Esophagus squamous epithelium (tissue), 5 donors: ENCODE measurements at regions not wholly inside any gene's neighbourhood (a gene's known extent, or its start where the extent isn't known, plus 50 kb on each side); places are given as distances from the start of the nearest gene placed in this dataset.

Source experiments
- DNase-seq: peaks from one replicate; lab custom pipeline; 2025; lab: John Stamatoyannopoulos, UW
- H3K27ac ChIP-seq, 4 donors: fragments of 200-600 bp; sonication (generic); one replicate each; pipeline ENCODE4 v1.5.1; 2016 to 2019; ENCODE audit warnings: mild to moderate bottlenecking in 1 of 4
- H3K27me3 ChIP-seq, 4 donors: fragments of 200-600 bp; sonication (generic); 1 replicate in 3 of 4; 2 replicates in 1 of 4; pipeline versions ENCODE4 v1.5.1 to v1.6.0; 2017 to 2021; ENCODE audit warnings: antibody characterized with exemption in 1 of 4
- H3K36me3 ChIP-seq, 3 donors: fragments of 200-600 bp; sonication (generic); one replicate each; pipeline ENCODE4 v1.5.1; 2016 to 2019
- H3K4me1 ChIP-seq, 3 donors: fragments of 200-600 bp; sonication (generic); one replicate each; pipeline ENCODE4 v1.5.1; 2017 to 2019
- H3K4me3 ChIP-seq, 4 donors: fragments of 200-600 bp; sonication (generic); 1 replicate in 3 of 4; 2 replicates in 1 of 4; pipeline ENCODE4 v1.5.1; 2016 to 2019; ENCODE audit warnings: mild to moderate bottlenecking in 2 of 4, moderate library complexity in 1 of 4
- H3K9me3 ChIP-seq, 3 donors: fragments of 200-600 bp; sonication (generic); one replicate each; pipeline ENCODE4 v1.5.1; 2016 to 2019
- POLR2A ChIP-seq, 4 donors: fragments of 450-650 bp; IDR thresholded peaks; one replicate each; pipeline ENCODE4 v1.6.1; 2017; ENCODE audit warnings: antibody characterized with exemption in 4 of 4, mild to moderate bottlenecking in 4 of 4, moderate library complexity in 3 of 4
- WGBS, 2 donors: methylation state at CpG; one replicate each; pipeline ENCODE4 v1.1.5; 2018; 5-methylcytosine and 5-hydroxymethylcytosine counted together
- intact Hi-C: fragments of 100-400 bp; cut with DNase I; formaldehyde crosslinking; loops from one replicate; pipeline ENCODE4 v1.15.0; 2022
- TF ChIP-seq, protein P1 (sequence below), 6 experiments: fragments of 450-650 bp in 4 of 6; fragments of 200-600 bp in 2 of 6; sonication (generic) in 2 of 6; IDR thresholded peaks; one replicate each; pipeline ENCODE4 v1.5.1; 2016 to 2019; ENCODE audit warnings: antibody characterized with exemption in 6 of 6, mild to moderate bottlenecking in 4 of 6, moderate library complexity in 4 of 6
- donor health status: DM: yes; HTN: yes; CAD: no.

DNA sequence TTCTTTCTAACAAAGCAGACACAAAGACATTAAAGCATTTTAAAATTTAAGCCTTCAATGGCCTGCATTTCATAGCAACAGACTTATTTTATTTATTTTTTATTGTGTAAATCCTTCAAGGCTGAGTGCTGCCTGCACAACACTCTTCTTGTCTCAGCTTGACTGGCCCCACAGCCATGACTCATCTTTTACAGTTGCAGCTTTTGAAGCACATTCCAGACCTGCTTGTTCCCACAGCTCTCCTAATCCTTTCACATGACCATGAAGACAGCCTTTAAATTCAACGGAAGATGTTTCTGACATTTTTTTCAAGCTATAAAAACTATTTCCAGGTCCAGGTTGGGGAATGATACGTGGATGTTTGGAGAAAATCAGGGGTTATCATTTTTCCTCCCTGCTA, 276.9 kb upstream of the TACR3 start:
- H3K9me3 ChIP-seq: peaks cover 0 to 8% (median 0%) of the 10 kb centered on the region in 3 donors
- no peak for DNase-seq
- intact Hi-C loops: no loop called here
- peak overlapping the region in 3 of 4 donors; percentile 21 to 75 (median 72) for H3K27ac ChIP-seq
- TF ChIP-seq POLR2A (IDR thresholded peaks at IDR 0.05): no peak
- TF ChIP-seq, protein P1, sequence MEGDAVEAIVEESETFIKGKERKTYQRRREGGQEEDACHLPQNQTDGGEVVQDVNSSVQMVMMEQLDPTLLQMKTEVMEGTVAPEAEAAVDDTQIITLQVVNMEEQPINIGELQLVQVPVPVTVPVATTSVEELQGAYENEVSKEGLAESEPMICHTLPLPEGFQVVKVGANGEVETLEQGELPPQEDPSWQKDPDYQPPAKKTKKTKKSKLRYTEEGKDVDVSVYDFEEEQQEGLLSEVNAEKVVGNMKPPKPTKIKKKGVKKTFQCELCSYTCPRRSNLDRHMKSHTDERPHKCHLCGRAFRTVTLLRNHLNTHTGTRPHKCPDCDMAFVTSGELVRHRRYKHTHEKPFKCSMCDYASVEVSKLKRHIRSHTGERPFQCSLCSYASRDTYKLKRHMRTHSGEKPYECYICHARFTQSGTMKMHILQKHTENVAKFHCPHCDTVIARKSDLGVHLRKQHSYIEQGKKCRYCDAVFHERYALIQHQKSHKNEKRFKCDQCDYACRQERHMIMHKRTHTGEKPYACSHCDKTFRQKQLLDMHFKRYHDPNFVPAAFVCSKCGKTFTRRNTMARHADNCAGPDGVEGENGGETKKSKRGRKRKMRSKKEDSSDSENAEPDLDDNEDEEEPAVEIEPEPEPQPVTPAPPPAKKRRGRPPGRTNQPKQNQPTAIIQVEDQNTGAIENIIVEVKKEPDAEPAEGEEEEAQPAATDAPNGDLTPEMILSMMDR (IDR thresholded peaks at IDR 0.05): no peak
- H3K4me3 ChIP-seq: peak overlapping the region in 2 of 4 donors; percentile 2 to 6
- no peaks in the 10 kb centered on the region for H3K27me3 ChIP-seq
- peaks cover 0 to 21% (median 4%) of the 10 kb centered on the region in 3 donors for H3K4me1 ChIP-seq
- H3K36me3 ChIP-seq: no peaks in the 10 kb centered on the region
- WGBS, 2 donors: 3 to 7% methylated on average over 2 of the region's 2 CpGs

DNA sequence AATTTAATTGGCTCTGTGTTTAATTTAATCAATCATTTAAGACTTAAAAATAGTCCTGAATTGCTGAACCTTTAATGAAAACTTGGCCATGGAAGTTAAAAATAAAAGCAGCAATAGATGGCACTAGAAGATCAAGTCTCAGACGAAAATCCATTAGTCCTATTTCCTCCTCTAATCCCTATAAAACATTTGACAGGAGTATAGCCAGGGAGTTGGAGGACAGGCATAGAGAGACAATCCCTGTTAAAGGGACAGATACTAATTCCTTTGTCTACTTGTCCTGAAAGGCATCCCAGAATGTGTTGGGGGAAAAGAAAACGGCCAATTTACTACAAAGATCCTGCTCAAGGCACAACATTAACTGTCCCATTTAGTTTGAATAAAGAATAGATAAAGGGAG, 276.3 kb upstream of the TACR3 start:
- WGBS, 2 donors: 9 to 18% methylated on average over 2 of the region's 2 CpGs
- H3K9me3 ChIP-seq: peaks cover 0 to 9% (median 0%) of the 10 kb centered on the region in 3 donors
- no peaks in the 10 kb centered on the region for H3K36me3 ChIP-seq
- H3K27me3 ChIP-seq: no peaks in the 10 kb centered on the region
- TF ChIP-seq, protein P1 (IDR thresholded peaks at IDR 0.05): peak in 2 of 6 experiments; percentile 12 to 30
- no peak for TF ChIP-seq POLR2A (IDR thresholded peaks at IDR 0.05)
- H3K4me3 ChIP-seq: peak overlapping the region in 2 of 4 donors; percentile 2 to 6
- intact Hi-C loops: no loop called here
- H3K27ac ChIP-seq: peak overlapping the region in 3 of 4 donors; percentile 21 to 75 (median 72)
- DNase-seq: no peak
- peaks cover 0 to 21% (median 4%) of the 10 kb centered on the region in 3 donors for H3K4me1 ChIP-seq

DNA sequence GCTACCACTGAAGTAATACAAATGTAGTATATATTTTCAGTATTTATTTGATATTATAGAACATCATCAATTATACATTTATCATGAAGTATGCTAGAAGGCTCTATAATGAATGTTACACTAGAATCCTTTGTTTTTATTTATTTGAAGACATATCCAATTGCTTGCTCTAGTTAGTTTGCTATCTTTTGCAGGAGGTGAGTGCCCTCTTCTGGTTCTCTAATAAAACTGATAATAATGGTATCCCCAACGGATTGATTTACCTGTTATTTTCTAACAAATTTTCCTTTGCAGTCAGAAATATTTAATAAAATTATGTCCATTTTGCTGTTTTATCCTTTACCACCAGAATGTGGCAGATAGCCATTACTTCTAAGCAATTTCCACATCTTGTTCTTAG, 274.3 kb upstream of the TACR3 start:
- H3K4me1 ChIP-seq: peaks cover 0 to 21% (median 4%) of the 10 kb centered on the region in 3 donors
- no peak for DNase-seq
- intact Hi-C loops: no loop called here
- H3K27me3 ChIP-seq: no peaks in the 10 kb centered on the region
- H3K4me3 ChIP-seq: no peak overlapping the region
- H3K36me3 ChIP-seq: no peaks in the 10 kb centered on the region
- 2 to 4% methylated on average over 1 of the region's 1 CpG for WGBS, 2 donors
- no peak for TF ChIP-seq POLR2A (IDR thresholded peaks at IDR 0.05)
- TF ChIP-seq, protein P1 (IDR thresholded peaks at IDR 0.05): peak in 1 of 6 experiments; percentile 42
- H3K9me3 ChIP-seq: peaks cover 0 to 9% (median 0%) of the 10 kb centered on the region in 3 donors
- no peak overlapping the region for H3K27ac ChIP-seq

DNA sequence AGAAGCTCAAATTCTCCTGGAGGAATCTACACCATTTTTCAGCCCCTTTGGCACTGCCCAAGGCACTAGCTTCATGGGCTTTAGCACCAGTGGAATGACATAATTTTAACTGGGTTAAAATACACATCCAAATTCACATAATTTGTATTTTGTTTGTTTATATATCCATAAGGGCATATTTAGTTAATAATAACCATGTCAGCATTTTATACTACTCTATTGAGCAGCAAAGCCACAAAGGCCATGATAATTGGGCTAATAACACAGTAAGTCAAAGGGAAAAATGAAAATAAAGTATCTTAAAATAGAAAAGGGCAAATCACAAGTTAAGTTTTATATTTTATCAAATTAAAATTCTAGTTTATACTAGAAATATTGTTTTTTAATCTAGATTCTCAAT, 262.7 kb upstream of the TACR3 start:
- intact Hi-C loops: no loop called here
- TF ChIP-seq, protein P1 (IDR thresholded peaks at IDR 0.05): no peak
- no peak for TF ChIP-seq POLR2A (IDR thresholded peaks at IDR 0.05)
- Histone ChIP-seq H3K9me3 (no peaks in the 10 kb centered on the region), H3K4me3 (no peak overlapping the region), H3K4me1 (no peaks in the 10 kb centered on the region), H3K27me3 (no peaks in the 10 kb centered on the region), H3K36me3 (no peaks in the 10 kb centered on the region), H3K27ac (no peak overlapping the region)
- DNase-seq: no peak

DNA sequence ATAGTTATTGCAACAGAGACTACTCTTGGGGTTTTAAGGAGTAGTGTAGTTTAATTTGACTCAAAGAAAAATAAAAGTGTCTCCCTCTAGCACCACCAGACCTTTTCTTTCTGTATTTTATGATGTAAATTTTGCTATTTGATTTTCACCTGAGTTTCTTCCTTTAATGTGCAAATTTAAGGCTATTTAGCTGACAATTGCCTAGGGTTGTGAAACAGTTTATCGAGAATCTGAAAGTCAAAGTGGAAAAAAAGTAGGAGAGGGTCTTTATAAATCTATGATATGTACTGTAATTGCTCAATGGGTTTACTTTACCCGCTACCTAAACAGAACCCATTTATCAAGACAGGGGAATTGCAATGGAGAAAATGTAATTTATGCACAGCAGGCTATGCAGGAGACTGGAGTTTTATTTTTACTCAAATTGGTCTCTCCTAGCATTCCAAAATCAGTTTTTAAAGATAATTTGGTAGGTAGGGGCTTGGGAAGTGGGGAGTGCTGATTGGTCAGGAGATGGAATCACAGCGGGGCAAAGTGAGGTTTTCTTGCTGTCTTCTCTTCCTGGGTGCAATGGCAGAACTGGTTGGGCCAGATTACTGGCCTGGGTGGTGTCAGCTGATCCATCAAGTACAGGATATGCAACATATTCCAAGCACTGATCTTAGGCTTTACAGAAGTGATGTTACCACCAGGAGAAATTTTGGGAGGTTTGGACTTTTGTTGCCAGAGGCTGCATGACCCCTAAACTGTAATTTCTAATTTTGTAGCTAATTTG, 228.6 kb upstream of the TACR3 start:
- intact Hi-C loops: no loop called here
- Histone ChIP-seq H3K27ac (no peak overlapping the region), H3K27me3 (no peaks in the 10 kb centered on the region), H3K9me3 (no peaks in the 10 kb centered on the region), H3K4me1 (no peaks in the 10 kb centered on the region), H3K4me3 (no peak overlapping the region), H3K36me3 (no peaks in the 10 kb centered on the region)
- 44 to 52% methylated on average over 3 of the region's 3 CpGs for WGBS, 2 donors
- TF ChIP-seq, protein P1 (IDR thresholded peaks at IDR 0.05): no peak
- TF ChIP-seq POLR2A (IDR thresholded peaks at IDR 0.05): no peak
- DNase-seq: no peak
